Transverse colon (tissue), 3 donors: ENCODE measurements at regions not wholly inside any gene's neighbourhood (a gene's known extent, or its start where the extent isn't known, plus 50 kb on each side); places are given as distances from the start of the nearest gene placed in this dataset.

Experiments used
- POLR2A ChIP-seq: fragments of 450-650 bp; IDR thresholded peaks from one replicate; pipeline ENCODE4 v1.6.1; 2016; ENCODE audit warnings: antibody characterized with exemption, mild to moderate bottlenecking, moderate library complexity
- TF ChIP-seq, protein P1 (sequence below), 5 experiments: fragments of 200-600 bp in 3 of 5; fragments of 450-650 bp in 2 of 5; sonication (generic) in 3 of 5; IDR thresholded peaks; 1 replicate in 2 of 5; 2 replicates in 3 of 5; pipeline ENCODE4 v1.5.1; 2016 to 2017; ENCODE audit warnings: antibody characterized with exemption in 5 of 5, inconsistent platforms in 3 of 5, mild to moderate bottlenecking in 2 of 5, moderate library complexity in 1 of 5

DNA sequence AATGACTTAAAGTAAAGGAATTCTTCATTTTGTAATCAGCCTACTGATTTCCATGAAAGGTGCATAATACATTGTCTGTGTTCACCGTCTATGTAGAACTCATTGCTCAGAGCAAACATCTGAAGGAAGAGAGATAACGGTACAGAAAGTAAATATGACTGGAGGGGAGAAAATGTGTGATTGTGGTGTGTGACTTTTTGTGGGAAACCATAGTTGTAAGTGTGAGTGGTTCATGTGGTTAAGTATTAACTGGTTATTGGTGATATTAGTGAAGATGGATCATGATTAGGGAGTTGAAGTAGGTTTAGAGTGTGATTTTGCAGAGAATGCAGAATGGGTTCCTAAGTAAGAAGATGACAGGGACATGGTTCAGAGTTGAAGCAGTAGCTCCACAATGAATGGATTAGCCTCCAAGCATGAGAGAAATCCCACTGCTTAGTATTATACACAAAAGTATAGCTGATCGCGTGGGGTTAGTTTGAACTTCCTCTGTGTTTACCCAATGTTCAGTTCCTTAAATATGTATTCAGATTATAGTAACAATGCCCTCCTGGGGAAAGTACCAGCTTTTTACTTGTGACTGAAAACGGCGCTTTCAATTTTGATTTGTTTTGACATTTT is 368.9 kb downstream of the UTRN start:
- TF ChIP-seq, protein P1, sequence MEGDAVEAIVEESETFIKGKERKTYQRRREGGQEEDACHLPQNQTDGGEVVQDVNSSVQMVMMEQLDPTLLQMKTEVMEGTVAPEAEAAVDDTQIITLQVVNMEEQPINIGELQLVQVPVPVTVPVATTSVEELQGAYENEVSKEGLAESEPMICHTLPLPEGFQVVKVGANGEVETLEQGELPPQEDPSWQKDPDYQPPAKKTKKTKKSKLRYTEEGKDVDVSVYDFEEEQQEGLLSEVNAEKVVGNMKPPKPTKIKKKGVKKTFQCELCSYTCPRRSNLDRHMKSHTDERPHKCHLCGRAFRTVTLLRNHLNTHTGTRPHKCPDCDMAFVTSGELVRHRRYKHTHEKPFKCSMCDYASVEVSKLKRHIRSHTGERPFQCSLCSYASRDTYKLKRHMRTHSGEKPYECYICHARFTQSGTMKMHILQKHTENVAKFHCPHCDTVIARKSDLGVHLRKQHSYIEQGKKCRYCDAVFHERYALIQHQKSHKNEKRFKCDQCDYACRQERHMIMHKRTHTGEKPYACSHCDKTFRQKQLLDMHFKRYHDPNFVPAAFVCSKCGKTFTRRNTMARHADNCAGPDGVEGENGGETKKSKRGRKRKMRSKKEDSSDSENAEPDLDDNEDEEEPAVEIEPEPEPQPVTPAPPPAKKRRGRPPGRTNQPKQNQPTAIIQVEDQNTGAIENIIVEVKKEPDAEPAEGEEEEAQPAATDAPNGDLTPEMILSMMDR (IDR thresholded peaks at IDR 0.05), result no peak
- no peak for TF ChIP-seq POLR2A
